SK-N-SH (cell line): ENCODE measurements at regions not wholly inside any gene's neighbourhood (a gene's known extent, or its start where the extent isn't known, plus 50 kb on each side); places are given as distances from the start of the nearest gene placed in this dataset.

Experiments used
- CTCF ChIA-PET: fragments of 300-600, 350-600 bp; formaldehyde crosslinking; extraction: SDS; loops from one replicate; lab custom pipeline; 2021; lab: Yijun Ruan, JAX
- POLR2A ChIA-PET: fragments of 350-600 bp; sonication (Branson Sonifier 250); formaldehyde crosslinking; extraction: SDS; loops from one replicate; lab custom pipeline; 2020; ENCODE audit warnings: antibody characterized with exemption, inconsistent platforms; lab: Yijun Ruan, JAX
- DNase-seq: peaks from one replicate; pipeline ENCODE4 v3.0.0; 2012
- H2AFZ ChIP-seq: fragments of 200-600 bp; sonication (generic); 2 replicates; pipeline ENCODE4 v1.8.1; 2016; ENCODE audit warnings: antibody characterized with exemption, mild to moderate bottlenecking, low read depth
- H3F3A ChIP-seq: fragments of 200-600 bp; sonication (generic); replicated peaks from 2 replicates; pipeline ENCODE3; 2016; ENCODE audit warnings: antibody characterized with exemption, mild to moderate bottlenecking; ENCODE audit not compliant: insufficient read depth
- H3K27ac ChIP-seq, 2 experiments: fragments of 200-500 bp in 1 of 2; fragments of 200-600 bp in 1 of 2; sonication (Bioruptor generic) in 1 of 2; sonication (generic), shearing (Covaris generic) in 1 of 2; 2 replicates each; pipeline versions ENCODE4 v1.5.1 to v1.6.1; 2014 to 2016; ENCODE audit warnings: low read depth in 2 of 2, inconsistent platforms in 1 of 2, low read length in 1 of 2, mild to moderate bottlenecking in 1 of 2, mixed read lengths in 1 of 2
- H3K27me3 ChIP-seq: fragments of 200-600 bp; sonication (generic), shearing (Covaris generic); 2 replicates; pipeline ENCODE4 v1.6.1; 2016; ENCODE audit warnings: mixed run types; ENCODE audit not compliant: insufficient read depth
- H3K36me3 ChIP-seq, 2 experiments: fragments of 200-500 bp in 1 of 2; fragments of 200-600 bp in 1 of 2; sonication (Bioruptor generic) in 1 of 2; sonication (generic) in 1 of 2; replicated peaks in 1 of 2; 2 replicates each; pipeline versions ENCODE3 to v1.5.1; 2014 to 2016; ENCODE audit warnings: low read length in 1 of 2, mild to moderate bottlenecking in 1 of 2; ENCODE audit not compliant: insufficient read depth in 2 of 2, control insufficient read depth in 1 of 2
- H3K4me1 ChIP-seq, 2 experiments: fragments of 200-500 bp in 1 of 2; fragments of 200-600 bp in 1 of 2; sonication (Bioruptor generic) in 1 of 2; sonication (generic), shearing (Covaris generic) in 1 of 2; 2 replicates each; pipeline versions ENCODE4 v1.5.1 to v1.6.1; 2014 to 2016; ENCODE audit warnings: low read depth in 1 of 2, low read length in 1 of 2, mixed run types in 1 of 2; ENCODE audit not compliant: insufficient read depth in 2 of 2, control insufficient read depth in 1 of 2
- H3K4me2 ChIP-seq: fragments of 200-600 bp; sonication (generic), shearing (Covaris generic); 2 replicates; pipeline ENCODE4 v1.6.1; 2017; ENCODE audit warnings: mixed run types
- H3K4me3 ChIP-seq, 2 experiments: fragments of 200-500 bp in 1 of 2; fragments of 200-600 bp in 1 of 2; sonication (Bioruptor generic) in 1 of 2; sonication (generic), shearing (Covaris generic) in 1 of 2; 2 replicates each; pipeline versions ENCODE4 v1.5.1 to v1.8.1; 2014 to 2016; ENCODE audit warnings: low read depth in 2 of 2, inconsistent platforms in 1 of 2, low read length in 1 of 2, mild to moderate bottlenecking in 1 of 2, mixed read lengths in 1 of 2, moderate library complexity in 1 of 2
- H3K79me2 ChIP-seq: fragments of 200-600 bp; sonication (generic); 2 replicates; pipeline ENCODE4 v1.8.1; 2017; ENCODE audit warnings: mild to moderate bottlenecking; ENCODE audit not compliant: insufficient read depth
- H3K9ac ChIP-seq: fragments of 200-600 bp; sonication (generic); 2 replicates; pipeline ENCODE4 v1.6.1; 2017; ENCODE audit warnings: mixed run types
- H3K9me2 ChIP-seq: fragments of 200-600 bp; sonication (generic); 2 replicates; pipeline ENCODE4 v1.6.1; 2017; ENCODE audit warnings: mixed run types
- H3K9me3 ChIP-seq: fragments of 200-600 bp; sonication (generic); 2 replicates; pipeline ENCODE4 v1.6.1; 2017; ENCODE audit warnings: mixed run types, mild to moderate bottlenecking, moderate library complexity
- H4K20me1 ChIP-seq: fragments of 200-600 bp; sonication (generic); 2 replicates; pipeline ENCODE4 v1.6.1; 2017; ENCODE audit warnings: mild to moderate bottlenecking, mixed run types; ENCODE audit not compliant: insufficient read depth
- CHD2 ChIP-seq: fragments of 150-350 bp; IDR thresholded peaks from 2 replicates; pipeline ENCODE4 v1.6.1; 2018; ENCODE audit warnings: low read length; ENCODE audit not compliant: partially characterized antibody
- CTCF ChIP-seq: fragments of 200-600 bp; sonication (generic); IDR thresholded peaks from 2 replicates; pipeline ENCODE4 v1.6.1; 2017; ENCODE audit warnings: antibody characterized with exemption, mild to moderate bottlenecking, moderate library complexity
- ELF1 ChIP-seq: IDR thresholded peaks from 2 replicates; pipeline ENCODE4 v1.4.0; 2012
- EP300 ChIP-seq, 2 experiments: IDR thresholded peaks; 2 replicates each; pipeline versions ENCODE4 v1.4.0 to v1.6.1; 2012; ENCODE audit warnings: borderline replicate concordance in 1 of 2, low read depth in 1 of 2, low read length in 1 of 2
- FOXM1 ChIP-seq: IDR thresholded peaks from 2 replicates; pipeline ENCODE4 v1.4.0; 2012; ENCODE audit warnings: low read depth, mild to moderate bottlenecking
- GATA2 ChIP-seq: sonication (generic); formaldehyde crosslinking; IDR thresholded peaks from 2 replicates; pipeline ENCODE4 v1.5.0; 2020; ENCODE audit warnings: mild to moderate bottlenecking, missing genetic modification reagents
- JUND ChIP-seq: IDR thresholded peaks from 2 replicates; pipeline ENCODE4 v1.4.0; 2012
- MEF2A ChIP-seq: IDR thresholded peaks from 2 replicates; pipeline ENCODE4 v1.4.0; 2012; ENCODE audit warnings: low read depth, borderline replicate concordance
- MXI1 ChIP-seq: IDR thresholded peaks from 2 replicates; pipeline ENCODE4 v1.6.1; 2012; ENCODE audit warnings: mild to moderate bottlenecking, low read depth, low read length, improper control_type of control experiment
- RAD21 ChIP-seq: IDR thresholded peaks from 2 replicates; pipeline ENCODE4 v1.6.1; 2012; ENCODE audit warnings: mild to moderate bottlenecking, low read length
- REST ChIP-seq: IDR thresholded peaks from 2 replicates; pipeline ENCODE4 v1.6.1; 2012; ENCODE audit warnings: mild to moderate bottlenecking, low read depth, low read length, moderate library complexity
- SMC3 ChIP-seq: IDR thresholded peaks from 2 replicates; pipeline ENCODE4 v1.6.1; 2012; ENCODE audit warnings: low read depth, low read length, improper control_type of control experiment
- TAF1 ChIP-seq: IDR thresholded peaks from 2 replicates; pipeline ENCODE4 v1.6.1; 2012; ENCODE audit warnings: low read depth, mild to moderate bottlenecking, low read length, moderate library complexity, borderline replicate concordance
- TCF12 ChIP-seq: IDR thresholded peaks from 2 replicates; pipeline ENCODE4 v1.4.0; 2012
- WGBS: methylation state at CpG from one replicate; pipeline ENCODE4 v1.1.6; 2017; ENCODE audit warnings: low lambda C conversion rate; 5-methylcytosine and 5-hydroxymethylcytosine counted together
- TF ChIP-seq, protein P1 (sequence below): IDR thresholded peaks from 2 replicates; pipeline ENCODE4 v1.4.0; 2012; ENCODE audit warnings: low read depth, borderline replicate concordance

DNA sequence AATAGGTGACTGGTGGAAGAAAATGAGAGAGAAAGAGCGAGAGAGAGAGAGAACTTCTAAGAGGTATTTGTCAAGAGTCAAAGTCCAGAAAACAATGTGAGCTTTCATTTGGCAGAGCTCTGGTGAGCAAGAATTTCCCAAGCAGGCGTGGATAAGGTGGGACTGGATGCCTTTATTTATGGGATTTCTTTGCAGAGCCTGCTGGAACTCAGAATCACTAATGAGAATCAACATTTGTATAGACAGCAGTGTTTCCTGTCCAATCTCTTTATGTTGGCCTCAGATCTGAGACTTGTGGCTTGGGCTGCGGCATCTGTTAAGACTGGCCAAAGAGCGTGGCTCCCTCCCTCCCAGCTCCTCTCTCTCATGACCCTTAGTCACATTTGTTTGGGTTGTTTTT lies 67.9 kb upstream of the TBL1X start:
- Histone ChIP-seq H3K9me3 (no peaks in the 10 kb centered on the region), H3K4me2 (no peak overlapping the region), H3K36me3 (no peaks in the 10 kb centered on the region), H3K27me3 (no peaks in the 10 kb centered on the region), H3K4me1 (no peaks in the 10 kb centered on the region), H3K79me2 (no peaks in the 10 kb centered on the region), H3K27ac (no peak overlapping the region), H4K20me1 (no peaks in the 10 kb centered on the region), H3F3A (no peaks in the 10 kb centered on the region), H3K9ac (no peak overlapping the region), H3K9me2 (no peaks in the 10 kb centered on the region), H2AFZ (no peak overlapping the region), H3K4me3 (no peak overlapping the region)
- WGBS, result 24% methylated on average over 4 of the region's 4 CpGs
- DNase-seq, result no peak
- ChIA-PET CTCF (interaction anchor here (1.2 kb wide), 1 partner anchor 9 kb away, joined by 3 read pairs; no protein-coding TSS in a partner anchor), POLR2A (no interaction called here)
- TF ChIP-seq FOXM1, result no peak

- Histone ChIP-seq H3K9me3 (no peaks in the 10 kb centered on the region), H3F3A (no peaks in the 10 kb centered on the region), H3K36me3 (no peaks in the 10 kb centered on the region), H3K9me2 (no peaks in the 10 kb centered on the region), H4K20me1 (no peaks in the 10 kb centered on the region), H3K27me3 (no peaks in the 10 kb centered on the region), H3K4me2 (no peak overlapping the region), H3K4me1 (no peaks in the 10 kb centered on the region), H3K9ac (no peak overlapping the region), H3K4me3 (no peak overlapping the region), H3K27ac (no peak overlapping the region), H2AFZ (no peak overlapping the region), H3K79me2 (no peaks in the 10 kb centered on the region)
- TF ChIP-seq CHD2 (no peak), MEF2A (no peak), EP300 (IDR thresholded peaks at IDR 0.05; ENCODE audit: borderline replicate concordance in 1 of 2, low read depth in 1 of 2, low read length in 1 of 2) (no peak), RAD21 (no peak), JUND (no peak), MXI1 (no peak), CTCF (no peak), REST (no peak), ELF1 (no peak), GATA2 (CRISPR knock-in tag) (no peak), TAF1 (no peak), SMC3 (no peak), FOXM1 (no peak), TCF12 (no peak)
- TF ChIP-seq, protein P1, sequence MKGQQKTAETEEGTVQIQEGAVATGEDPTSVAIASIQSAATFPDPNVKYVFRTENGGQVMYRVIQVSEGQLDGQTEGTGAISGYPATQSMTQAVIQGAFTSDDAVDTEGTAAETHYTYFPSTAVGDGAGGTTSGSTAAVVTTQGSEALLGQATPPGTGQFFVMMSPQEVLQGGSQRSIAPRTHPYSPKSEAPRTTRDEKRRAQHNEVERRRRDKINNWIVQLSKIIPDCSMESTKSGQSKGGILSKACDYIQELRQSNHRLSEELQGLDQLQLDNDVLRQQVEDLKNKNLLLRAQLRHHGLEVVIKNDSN, result no peak
- WGBS, result 35% methylated on average over 6 of the region's 6 CpGs
- ChIA-PET POLR2A (no interaction called here), CTCF (no interaction called here)
- no peak for DNase-seq
These were observed 63.8 kb upstream of the TBL1X start for GRCh38 chrX:9401051-9401450.
